ENCODE measurements at regions not wholly inside any gene's neighbourhood (a gene's known extent, or its start where the extent isn't known, plus 50 kb on each side); places are given as distances from the start of the nearest gene placed in this dataset.

DNA sequence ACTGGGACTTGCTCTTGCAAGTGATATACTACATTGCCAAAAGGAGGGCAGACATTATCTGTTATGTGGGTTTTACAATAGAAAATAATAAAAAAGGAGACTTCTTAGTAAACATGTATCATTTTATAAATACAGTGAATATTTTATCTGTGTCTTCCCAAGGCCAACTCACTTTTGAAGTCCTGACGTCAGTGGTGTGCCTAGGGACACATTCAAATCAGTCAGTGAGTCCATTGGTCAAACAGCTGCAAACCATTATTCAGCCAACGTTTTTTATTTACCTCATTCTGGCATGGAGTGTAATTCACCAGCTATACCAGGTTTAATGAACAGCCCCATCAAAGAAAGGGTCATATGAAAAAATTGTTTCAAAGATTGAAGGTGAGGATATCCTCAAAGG lies 263.7 kb downstream of the IPMK start:
- DNase-seq, result no peak

DNA sequence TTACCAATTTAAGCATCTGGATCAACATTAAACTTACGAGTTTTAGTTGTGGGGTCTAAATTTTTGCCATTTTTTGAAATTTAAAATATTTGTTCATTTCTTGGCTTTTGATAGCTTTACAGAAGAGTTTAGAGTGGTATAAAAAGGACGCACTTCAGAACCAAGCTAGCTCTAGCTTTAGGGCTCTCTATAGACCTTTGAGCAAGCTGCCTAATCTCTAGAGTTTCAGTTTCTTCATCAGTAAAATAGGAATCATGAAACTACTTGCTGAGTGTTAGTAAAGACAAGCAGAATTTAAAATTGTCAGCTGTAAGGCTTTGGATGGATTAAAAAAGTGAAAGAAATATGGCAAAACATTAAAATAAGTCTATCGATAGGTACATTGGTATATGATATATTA lies 266.5 kb downstream of the IPMK start:
- no peak for DNase-seq

DNA sequence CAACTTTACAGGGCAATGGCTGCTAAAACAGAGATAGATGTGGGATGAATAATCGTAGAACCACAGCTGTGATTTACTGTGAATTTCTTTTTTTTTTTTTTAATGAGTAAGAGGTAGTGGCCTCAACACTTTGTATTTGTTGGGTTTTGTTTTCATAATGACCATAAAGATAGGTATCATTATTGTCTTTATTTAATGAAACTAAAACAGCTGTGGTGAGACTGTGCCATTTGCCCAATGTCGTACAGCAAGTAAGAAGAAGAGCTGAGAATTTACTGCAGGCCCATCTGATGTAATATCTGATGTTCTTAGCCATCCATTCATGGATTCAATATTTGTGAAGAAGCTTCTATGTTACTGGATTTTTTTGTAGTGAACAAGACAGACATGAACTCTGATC lies 271.2 kb downstream of the IPMK start:
- no peak for DNase-seq

DNA sequence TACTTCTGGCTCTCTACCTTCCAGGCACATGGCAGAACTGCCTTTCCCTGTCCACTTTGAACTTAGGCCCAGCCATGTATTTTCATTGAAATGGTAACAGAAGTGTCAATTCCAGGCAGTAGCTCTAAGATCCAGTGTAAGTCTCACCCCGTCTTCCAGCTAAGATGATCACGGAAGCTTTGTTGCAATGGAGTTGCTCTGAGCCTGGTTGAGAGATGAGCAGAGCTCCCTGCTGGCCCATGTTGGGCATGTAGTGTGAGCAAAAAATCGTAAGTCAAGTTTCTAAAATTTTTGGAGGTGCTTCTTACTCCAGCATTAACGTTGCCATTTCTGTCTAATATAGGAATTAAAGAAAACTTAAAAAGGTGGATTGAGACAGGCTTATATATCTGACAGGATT lies 274.4 kb downstream of the IPMK start:
- no peak for DNase-seq

DNA sequence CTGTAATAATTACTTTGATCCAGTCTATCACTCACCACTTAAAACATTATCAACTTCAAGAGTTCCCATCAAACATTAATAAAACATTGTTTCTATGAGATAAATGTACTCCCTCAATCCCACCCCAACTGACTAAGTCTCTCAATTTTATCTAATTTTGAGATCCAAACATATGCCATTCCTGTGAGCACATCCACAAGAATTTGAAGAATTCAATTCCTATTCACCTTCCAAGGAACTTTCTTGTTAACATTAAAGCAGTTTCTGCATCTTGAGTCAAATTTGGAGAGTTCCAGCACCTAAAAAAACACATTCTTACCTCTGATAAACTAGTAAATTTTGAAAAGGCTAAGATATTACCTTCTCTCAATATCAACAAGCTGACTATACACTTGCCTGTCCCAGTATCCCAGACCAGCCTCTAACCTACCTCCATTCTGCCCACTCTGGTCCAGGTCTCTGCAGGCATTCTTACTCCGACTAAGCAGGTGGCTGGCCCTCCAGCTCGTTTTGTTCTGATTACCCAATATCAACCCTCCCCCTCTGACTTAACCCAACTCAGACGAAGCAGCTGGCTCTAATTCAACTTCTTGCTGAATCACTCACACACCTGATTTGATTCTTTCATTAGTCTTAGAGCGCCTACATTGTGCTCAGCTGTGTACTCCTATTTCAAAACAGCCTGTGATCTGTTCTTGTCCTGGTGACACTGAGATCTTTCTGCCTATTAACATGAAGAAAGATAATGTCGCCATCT lies 275.2 kb downstream of the IPMK start:
- no peak for DNase-seq

DNA sequence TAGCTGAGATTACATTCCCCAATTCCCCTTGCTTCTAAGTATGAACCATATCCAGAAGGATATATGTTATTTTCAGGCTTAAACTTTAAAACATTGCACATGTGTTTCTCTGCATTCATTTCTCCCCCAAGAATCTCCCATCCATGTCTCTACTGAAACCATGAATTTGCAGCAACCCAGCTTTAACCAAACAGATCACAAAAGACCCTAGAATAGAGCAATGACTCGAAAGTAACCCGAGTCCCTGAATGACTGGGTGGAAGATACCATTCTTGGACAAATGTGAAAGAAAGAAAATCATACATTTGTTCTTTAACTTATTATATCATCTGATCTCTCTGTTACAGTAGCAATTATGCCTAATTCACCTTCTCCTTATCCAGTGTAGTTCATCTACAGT lies 278.7 kb downstream of the IPMK start:
- DNase-seq, result no peak

DNA sequence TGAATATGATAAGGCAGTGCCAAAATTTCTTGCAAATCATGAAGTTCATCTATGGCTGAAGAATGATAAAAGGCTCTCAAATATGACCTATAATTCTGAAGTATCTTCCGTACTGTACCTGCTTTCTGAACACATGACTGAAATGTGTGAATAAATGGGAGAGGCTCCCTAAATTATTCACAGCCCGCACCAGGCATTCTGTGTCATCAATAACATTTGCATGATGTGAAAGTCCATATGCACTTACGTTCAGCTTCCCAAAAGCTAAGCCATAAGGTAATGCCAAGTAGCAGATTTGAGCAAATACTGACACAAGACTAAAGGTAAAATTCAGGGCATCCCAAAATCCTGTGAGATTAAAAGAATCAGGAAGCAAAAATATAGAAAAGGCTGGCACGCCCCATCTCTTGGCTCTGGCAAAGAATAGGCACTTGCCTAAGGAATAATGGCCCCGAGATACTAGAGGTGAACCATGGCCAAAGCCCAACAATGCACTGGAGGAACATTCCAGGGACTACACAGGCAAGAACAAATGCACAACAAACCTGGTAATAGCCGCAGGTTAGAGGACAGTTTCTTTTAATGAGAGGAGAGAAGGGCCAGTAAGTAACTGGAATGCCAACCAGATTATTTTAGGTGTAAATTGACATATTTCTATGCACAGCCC lies 280.5 kb downstream of the IPMK start:
- DNase-seq, result no peak

DNA sequence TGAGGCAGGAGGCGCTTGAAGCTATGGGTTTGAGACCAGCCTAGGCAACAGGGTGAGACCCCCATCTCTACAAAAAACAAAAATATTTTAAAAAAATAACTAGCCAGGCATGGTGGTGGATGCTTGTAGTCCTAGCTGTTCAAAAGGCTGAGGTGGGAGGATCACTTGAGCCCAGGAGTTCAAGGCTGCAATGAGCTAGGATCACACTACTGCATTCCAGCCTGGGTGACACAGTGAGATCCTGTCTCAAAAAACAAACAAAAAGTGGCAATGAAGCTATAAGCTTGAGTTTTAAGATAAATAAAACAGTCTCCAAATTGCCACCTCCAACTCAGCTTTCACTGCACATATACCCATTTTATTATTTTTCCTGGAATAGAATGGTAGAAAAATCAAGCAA lies 281.3 kb downstream of the IPMK start:
- DNase-seq, result no peak

DNA sequence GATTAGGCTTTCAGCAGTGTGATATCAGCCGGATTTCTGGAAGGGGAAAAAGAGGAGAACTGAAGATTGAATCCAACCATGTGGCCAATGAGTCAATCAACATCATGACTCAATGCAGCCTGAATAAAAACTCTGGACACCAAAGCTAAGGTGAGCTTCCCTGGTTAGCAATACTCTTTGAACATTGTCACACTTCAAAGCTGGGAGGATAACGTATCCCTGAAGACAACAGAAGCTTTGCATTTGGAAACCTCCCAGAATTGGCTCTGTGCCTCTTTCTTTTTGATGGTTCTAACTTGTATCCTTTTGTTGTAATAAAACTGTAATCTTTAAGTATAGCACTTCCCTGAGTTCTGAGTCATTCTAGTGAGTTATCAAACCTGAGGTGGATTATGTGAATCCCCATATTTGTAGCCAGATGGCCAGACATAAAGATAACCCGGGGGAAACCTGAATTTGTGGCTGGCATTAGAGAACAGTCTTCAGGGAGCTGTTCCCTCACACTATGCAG lies 284.4 kb downstream of the IPMK start:
- DNase-seq, result no peak

DNA sequence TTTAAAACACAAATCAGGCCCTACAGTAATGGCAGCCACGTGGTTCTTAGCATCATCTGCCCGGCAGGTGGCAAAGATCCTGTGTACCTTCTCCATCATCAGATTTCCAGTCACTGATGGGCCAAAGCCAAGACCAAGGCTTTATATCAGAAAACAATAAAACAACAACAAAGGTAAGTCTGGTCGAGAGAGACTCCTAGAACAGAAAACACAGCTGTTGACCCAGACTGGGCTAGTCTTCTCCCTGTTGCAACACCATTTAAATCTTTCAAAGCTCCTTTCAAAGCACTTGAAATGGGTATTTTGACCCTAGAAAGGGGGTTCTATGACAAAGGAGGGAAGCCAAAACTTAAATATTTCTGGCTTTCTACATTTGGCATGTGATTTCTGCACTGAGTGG lies 285.6 kb downstream of the IPMK start:
- no peak for DNase-seq

DNA sequence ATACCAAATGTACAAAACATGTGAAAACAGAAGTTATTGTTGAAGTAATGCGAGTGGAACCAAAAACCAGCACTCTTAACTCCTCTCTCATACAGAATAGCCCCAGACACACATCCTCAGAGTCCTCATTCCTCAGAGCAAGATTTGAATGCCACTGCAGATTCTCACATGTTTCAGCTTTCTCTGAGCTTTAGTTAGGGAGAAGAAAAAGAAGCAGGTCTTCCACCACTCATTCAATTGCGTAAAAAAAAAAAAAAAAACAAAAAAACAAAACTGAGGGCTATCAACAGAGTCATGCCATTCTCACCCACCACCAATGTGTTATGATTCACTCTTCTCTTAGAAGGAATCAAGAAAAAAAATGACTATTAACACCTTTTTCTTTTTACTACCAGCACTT lies 287.7 kb downstream of the IPMK start:
- DNase-seq, result no peak

DNA sequence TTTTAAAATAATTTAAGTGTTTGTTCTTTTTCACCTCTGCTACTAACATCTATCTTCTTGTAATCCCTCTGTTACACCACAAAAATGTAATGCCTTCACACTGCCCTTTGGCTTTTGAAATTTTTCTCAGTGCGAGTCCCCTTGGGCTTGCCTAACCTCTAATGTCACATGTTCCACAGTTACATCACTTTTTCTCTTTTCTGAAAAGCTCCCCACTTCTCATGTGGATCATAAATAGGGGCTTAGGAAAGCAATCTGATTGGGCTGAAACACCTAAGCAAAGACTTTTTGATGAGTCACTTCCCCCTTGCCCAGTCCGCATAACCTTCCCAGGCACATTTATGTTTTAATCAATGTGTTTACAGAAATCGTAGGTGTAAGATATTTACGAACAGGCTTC lies 288.2 kb downstream of the IPMK start:
- DNase-seq, result no peak

DNA sequence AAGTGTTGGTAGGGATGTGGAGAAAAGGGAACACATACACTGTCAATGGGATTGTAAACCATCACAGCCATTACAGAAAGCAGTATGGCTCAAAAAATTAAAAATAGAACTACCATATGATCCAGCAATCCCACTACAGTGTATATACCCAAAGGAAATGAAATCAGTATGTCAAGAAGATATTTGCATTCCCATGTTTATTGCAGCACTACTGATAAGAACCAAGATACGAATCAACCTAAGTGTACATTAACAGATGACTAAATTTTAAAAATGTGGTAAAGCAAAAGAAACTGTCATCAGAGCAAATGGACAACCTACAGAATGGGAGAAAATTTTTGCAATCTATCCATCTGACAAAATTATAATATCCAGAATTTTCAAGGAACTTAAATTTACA lies 290.4 kb downstream of the IPMK start:
- no peak for DNase-seq

DNA sequence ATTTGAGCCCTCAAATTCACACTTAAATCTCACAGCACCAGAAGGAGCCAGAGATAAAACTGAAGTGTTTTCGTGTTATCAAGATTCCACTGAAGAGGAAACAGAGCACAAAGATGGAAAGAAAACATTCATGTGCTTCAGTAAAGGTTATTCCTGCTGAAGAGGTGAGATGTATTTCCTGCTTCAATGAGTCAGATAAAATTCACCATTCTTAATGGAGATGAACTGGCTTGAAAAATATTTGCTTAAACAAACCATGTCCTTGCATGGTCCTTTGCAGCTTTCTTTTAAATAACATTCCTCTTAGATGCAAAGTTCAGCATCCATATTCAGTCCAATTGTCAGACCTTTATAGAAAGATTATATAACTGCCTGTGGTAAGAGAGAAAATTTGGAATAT lies 294.2 kb downstream of the IPMK start:
- no peak for DNase-seq

DNA sequence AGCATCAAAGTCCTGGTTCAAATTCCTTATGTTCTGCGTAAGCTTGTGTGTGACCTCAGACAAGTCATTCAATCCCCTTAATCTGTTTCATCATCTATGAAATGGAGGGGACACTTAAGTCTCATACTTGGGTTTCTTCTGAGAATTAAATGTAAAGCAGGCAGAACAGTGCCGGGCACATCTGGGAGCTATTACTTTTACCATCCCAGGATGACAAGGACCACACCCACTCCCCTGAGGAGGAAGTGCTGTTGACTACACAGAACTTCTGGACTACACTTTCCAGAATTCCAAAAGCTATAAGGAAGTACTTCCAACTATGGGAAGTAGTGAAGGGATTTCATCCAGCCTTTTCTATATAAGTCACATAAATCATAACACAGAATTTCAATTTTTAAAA lies 294.9 kb downstream of the IPMK start:
- no peak for DNase-seq

DNA sequence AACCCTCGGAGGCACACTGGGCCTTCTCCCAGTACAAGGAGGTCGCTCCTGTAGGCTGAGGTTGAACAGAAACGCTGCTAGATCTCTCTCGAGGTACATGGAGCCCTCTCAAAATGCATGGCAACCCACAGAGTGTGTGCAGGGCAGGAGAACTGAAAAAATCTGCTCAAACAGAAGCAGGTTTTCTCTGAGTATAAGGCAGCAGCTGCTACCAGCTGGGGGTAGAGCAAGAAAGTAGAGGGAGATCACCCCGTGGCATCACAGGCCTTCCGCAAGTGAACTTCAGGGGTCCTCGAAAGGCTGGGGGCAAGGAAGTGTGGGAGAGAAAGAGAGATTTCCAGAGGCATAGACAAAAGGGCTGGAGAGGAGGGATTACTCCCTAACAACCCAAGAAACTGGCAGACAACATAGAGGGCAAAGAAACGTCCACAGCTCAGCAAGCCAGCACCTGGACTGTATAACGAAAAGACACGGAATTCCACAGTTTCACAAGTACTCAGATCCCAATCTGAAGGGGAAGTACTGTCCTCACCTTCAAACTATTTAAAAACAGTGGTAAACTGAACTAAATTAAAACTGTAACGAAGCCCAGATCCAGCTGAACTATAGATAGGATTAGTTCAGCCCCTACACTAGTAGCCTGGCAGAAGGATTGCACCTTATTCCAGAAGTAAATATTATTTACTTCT lies 299.2 kb downstream of the IPMK start:
- no peak for DNase-seq

DNA sequence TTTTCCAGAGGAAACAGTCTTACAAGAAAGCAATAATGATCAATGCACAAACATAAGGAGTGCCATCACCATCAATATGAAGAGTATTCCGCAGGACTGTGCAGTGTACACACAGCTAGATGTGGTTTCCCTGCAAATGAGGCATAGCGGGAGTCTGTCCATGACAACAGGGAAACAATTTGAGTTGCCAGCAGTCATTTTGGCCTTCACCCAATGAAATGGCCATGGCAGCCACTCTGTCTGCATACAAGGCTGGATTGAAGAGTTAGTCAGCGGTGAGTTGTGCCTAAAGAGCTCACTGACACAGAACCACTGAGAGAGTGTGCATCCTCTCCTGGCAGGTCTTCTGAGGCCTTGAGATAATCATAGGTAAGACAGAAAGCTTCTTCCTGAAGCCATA lies 303.3 kb downstream of the IPMK start:
- no peak for DNase-seq

DNA sequence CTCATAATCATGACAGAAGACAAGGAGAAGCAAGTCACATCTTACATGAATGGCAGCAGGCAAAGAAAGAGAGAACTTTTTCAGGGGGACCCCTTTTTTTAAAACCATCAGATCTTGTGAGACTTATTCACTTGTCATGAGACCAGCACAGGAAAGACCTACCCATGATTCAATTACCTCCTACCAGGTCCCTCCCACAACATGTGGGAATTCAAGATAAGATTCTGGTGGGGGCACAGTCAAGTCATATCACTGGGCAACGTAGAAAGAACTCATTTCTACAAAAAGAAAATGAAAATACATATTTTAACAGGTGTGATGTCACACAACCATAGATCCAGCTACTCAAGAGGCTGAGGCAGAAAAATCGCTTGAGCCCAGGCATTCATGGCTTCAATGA lies 304.1 kb downstream of the IPMK start:
- no peak for DNase-seq

DNA sequence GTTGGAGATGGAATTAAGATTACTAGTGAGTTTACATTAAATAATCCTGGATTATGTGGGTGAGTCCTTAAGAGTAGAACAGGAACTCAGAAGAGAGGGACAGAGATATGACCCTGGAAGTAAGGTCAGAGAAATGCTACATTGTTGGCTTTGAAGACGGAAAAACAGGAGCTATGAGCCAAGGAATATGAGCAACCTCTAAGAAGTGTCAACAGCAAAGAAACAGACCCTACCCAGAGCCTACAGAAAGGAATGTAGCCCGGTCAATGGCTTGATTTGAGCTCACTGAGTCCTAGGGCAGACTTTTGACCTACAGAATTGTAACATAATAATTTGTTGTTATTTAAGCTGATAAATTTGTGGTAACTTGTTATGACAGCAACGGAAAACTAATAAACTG lies 304.9 kb downstream of the IPMK start:
- no peak for DNase-seq

DNA sequence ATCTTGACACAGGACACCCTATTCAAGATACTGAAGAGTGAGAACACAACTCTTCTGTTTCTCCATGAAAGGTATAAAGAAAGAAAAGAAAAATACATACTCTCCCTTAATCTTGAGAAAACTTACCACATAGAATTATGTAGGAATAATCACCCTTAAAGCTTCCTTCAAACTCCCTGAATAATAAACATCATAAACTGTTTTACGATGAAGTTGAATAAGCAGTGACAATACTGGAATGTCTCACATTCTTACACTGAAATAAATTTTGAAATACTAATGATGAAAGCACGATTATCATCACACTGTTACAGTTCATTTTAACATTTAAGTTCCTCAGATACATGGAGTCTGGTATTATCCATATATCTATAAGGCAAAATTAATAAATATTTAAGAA lies 306.2 kb downstream of the IPMK start:
- no peak for DNase-seq

DNA sequence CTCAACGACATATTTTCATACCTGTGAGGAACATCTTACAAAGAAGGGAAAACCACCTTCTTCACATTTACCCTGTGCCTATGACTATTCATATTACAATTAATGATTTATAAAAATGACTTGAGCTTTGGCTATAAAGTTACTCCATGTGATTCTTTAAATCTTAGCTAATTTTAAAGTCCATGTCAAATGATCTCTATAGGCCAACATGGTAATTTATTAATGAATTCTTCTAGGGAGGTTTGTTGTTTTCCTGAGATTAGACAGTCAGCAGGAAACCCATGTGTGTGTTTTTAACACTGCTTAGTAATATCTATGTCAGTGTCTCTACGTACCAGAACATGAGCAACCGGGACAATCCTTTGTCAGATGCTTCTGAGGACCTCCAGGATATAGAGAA lies 307.3 kb downstream of the IPMK start:
- no peak for DNase-seq

DNA sequence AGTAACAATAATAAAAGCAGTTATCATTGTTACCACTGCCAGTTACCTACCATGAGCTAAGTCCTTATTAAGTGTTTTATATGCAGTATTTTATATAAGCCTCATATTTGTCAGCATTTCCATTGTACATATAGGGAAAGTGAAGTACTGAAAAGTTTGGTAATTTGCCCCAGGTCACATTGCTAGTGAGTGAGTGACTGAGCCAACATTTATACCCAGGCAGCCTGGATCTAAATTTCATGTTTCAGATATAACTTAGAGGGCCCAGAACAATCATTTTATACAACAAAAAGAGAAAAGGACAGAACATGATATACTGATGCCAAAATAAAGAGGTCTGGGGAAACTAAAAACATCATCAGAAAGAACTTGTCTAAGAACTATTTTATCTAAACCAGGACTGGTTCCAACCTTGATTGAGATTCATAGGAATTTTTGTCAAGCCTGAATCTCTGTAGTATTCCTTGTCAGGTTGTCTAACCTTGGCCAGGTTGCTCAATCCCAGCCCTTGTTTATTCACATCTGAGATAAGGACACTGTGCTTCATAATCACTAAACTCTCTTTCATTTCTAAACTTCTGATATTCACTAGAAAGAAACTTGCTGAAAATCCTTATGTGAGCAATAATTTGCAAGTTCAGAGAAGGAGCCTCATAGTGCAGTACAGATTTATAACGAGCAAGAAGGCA lies 308.2 kb downstream of the IPMK start:
- DNase-seq, result no peak

DNA sequence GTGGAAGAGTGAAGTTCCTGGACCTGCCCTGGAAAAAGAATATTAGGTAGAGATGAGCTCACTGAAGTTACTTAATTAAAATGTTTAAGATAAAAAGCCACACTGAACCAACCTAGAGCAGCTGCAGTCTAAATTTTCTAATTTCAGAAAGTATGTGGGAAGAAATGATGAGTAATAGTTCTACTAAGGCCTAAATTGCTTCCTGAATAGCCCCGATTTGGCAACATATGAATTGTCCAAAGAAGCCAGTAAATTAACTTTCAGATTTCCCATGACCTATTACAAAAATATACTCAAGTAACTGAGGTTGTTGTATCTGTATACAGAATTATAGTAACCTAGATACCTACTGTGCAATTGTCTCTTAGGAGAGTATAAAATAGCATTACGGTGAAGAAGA lies 312.6 kb downstream of the IPMK start:
- no peak for DNase-seq

DNA sequence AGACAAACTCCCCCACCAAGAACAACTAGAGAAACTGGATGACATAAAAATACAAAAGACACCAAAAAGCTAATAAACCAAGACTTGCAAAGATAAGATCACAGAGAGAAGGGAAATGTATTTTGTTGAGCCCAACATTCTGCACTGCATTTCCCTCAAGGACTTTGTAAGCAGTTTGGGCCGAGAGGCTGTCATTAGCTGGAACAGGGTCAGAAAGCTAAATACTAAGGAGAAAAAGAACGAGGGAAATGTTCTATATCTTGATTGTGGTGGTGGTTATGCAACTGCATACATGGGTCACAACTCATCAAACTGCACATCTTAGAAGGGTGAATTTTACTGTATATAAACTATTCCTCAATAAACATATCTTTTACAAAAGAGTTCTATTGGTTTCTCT lies 315.0 kb downstream of the IPMK start:
- no peak for DNase-seq
